Astrocyte (in vitro differentiated cells and primary cell): ENCODE measurements at regions not wholly inside any gene's neighbourhood (a gene's known extent, or its start where the extent isn't known, plus 50 kb on each side); places are given as distances from the start of the nearest gene placed in this dataset.

Experiments
- DNase-seq: peaks from one replicate; pipeline ENCODE4 v3.0.0-alpha.2; 2010; ENCODE audit warnings: low read depth
- FAIRE-seq: peaks from 2 replicates; lab custom pipeline; 2011; peaks lifted over from hg19 to GRCh38; lab: Jason Lieb, UNC
- H2AFZ ChIP-seq: 2 replicates; pipeline ENCODE4 v1.6.0; 2012; ENCODE audit warnings: low read depth, low read length, inconsistent platforms
- H3K27ac ChIP-seq: 2 replicates; pipeline ENCODE4 v1.5.1; 2011; ENCODE audit warnings: low read depth, low read length, inconsistent platforms
- H3K27me3 ChIP-seq: 2 replicates; pipeline ENCODE4 v1.6.0; 2011; ENCODE audit warnings: low read length, inconsistent platforms; ENCODE audit not compliant: insufficient read depth
- H3K36me3 ChIP-seq: 2 replicates; pipeline ENCODE4 v1.5.1; 2011; ENCODE audit warnings: low read length, inconsistent platforms; ENCODE audit not compliant: insufficient read depth
- H3K4me1 ChIP-seq: 2 replicates; pipeline ENCODE4 v1.5.1; 2011; ENCODE audit warnings: low read length, inconsistent platforms; ENCODE audit not compliant: insufficient read depth
- H3K4me2 ChIP-seq: 2 replicates; pipeline ENCODE4 v1.6.0; 2012; ENCODE audit warnings: low read length, inconsistent platforms
- H3K4me3 ChIP-seq: 2 replicates; pipeline ENCODE4 v1.5.1; 2011; ENCODE audit warnings: low read depth, mild to moderate bottlenecking, low read length, inconsistent platforms; ENCODE audit not compliant: insufficient read depth
- H3K79me2 ChIP-seq: 2 replicates; pipeline ENCODE4 v1.6.0; 2012; ENCODE audit warnings: mild to moderate bottlenecking, low read length, inconsistent platforms; ENCODE audit not compliant: insufficient read depth
- H3K9ac ChIP-seq: 2 replicates; pipeline ENCODE4 v1.6.0; 2012; ENCODE audit warnings: mild to moderate bottlenecking, low read length, inconsistent platforms
- H3K9me3 ChIP-seq: 2 replicates; pipeline ENCODE4 v1.5.1; 2012; ENCODE audit warnings: low read depth, mild to moderate bottlenecking, low read length, inconsistent platforms; ENCODE audit not compliant: insufficient read depth
- H4K20me1 ChIP-seq: 2 replicates; pipeline ENCODE4 v1.6.0; 2012; ENCODE audit warnings: low read length, inconsistent platforms; ENCODE audit not compliant: insufficient read depth
- H3K27ac Mint-ChIP-seq: one replicate; pipeline ENCODE4 v1.8.0; 2021; ENCODE audit warnings: mild to moderate bottlenecking, mixed read lengths; ENCODE audit not compliant: unreplicated experiment
- H3K27me3 Mint-ChIP-seq: one replicate; pipeline ENCODE4 v1.8.0; 2021; ENCODE audit warnings: low read depth, mixed read lengths; ENCODE audit not compliant: unreplicated experiment
- H3K36me3 Mint-ChIP-seq: one replicate; pipeline ENCODE4 v1.8.0; 2021; ENCODE audit warnings: low read depth, mixed read lengths; ENCODE audit not compliant: unreplicated experiment
- H3K4me1 Mint-ChIP-seq: one replicate; pipeline ENCODE4 v1.8.0; 2021; ENCODE audit warnings: low read depth, mixed read lengths; ENCODE audit not compliant: unreplicated experiment
- H3K4me3 Mint-ChIP-seq: one replicate; pipeline ENCODE4 v1.8.0; 2021; ENCODE audit warnings: mild to moderate bottlenecking, moderate library complexity, mixed read lengths; ENCODE audit not compliant: unreplicated experiment
- H3K9me3 Mint-ChIP-seq: one replicate; pipeline ENCODE4 v1.8.0; 2021; ENCODE audit warnings: mild to moderate bottlenecking, mixed read lengths; ENCODE audit not compliant: unreplicated experiment
- EZH2 ChIP-seq: IDR thresholded peaks from 2 replicates; pipeline ENCODE4 v1.6.1; 2012; ENCODE audit warnings: mild to moderate bottlenecking, low read length, inconsistent platforms; ENCODE audit not compliant: insufficient read depth
- TF ChIP-seq, protein P1 (sequence below): IDR thresholded peaks from 2 replicates; pipeline ENCODE4 v1.5.1; 2011; ENCODE audit warnings: low read depth, mild to moderate bottlenecking, inconsistent platforms, low read length, moderate library complexity; ENCODE audit not compliant: insufficient read depth

DNA sequence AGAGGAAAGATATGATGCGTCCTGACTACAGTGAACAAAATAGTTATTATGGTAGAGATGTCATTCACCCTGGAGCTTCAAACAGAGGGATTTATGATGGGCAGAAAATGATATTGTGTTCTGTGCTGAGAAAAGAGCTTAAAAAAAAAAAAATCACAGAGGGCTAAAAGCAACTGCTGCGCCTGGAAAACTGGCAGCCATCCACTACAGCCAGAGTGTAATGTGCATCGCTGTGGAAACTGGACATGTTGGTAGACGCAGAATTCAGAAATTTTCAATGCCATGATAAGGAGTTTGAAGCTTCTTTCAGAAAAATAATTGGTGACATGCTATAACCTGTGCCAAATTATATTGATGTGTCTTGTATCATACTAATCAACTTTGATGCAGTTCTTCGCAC is 122.9 kb upstream of the SOX11 start:
- Histone ChIP-seq H3K4me1 (no peaks in the 10 kb centered on the region), H3K27ac (no peak overlapping the region), H3K9ac (no peak overlapping the region), H3K27me3 (no peaks in the 10 kb centered on the region), H3K36me3 (no peaks in the 10 kb centered on the region), H3K4me2 (no peak overlapping the region), H3K9me3 (no peaks in the 10 kb centered on the region), H2AFZ (no peak overlapping the region), H3K4me3 (no peak overlapping the region), H4K20me1 (no peaks in the 10 kb centered on the region), H3K79me2 (no peaks in the 10 kb centered on the region)
- Mint-ChIP-seq H3K4me1 (no peaks in the 10 kb centered on the region), H3K27ac (no peak overlapping the region), H3K9me3 (peaks cover 3% of the 10 kb centered on the region), H3K36me3 (no peaks in the 10 kb centered on the region), H3K4me3 (no peak overlapping the region), H3K27me3 (no peaks in the 10 kb centered on the region)
- TF ChIP-seq, protein P1, sequence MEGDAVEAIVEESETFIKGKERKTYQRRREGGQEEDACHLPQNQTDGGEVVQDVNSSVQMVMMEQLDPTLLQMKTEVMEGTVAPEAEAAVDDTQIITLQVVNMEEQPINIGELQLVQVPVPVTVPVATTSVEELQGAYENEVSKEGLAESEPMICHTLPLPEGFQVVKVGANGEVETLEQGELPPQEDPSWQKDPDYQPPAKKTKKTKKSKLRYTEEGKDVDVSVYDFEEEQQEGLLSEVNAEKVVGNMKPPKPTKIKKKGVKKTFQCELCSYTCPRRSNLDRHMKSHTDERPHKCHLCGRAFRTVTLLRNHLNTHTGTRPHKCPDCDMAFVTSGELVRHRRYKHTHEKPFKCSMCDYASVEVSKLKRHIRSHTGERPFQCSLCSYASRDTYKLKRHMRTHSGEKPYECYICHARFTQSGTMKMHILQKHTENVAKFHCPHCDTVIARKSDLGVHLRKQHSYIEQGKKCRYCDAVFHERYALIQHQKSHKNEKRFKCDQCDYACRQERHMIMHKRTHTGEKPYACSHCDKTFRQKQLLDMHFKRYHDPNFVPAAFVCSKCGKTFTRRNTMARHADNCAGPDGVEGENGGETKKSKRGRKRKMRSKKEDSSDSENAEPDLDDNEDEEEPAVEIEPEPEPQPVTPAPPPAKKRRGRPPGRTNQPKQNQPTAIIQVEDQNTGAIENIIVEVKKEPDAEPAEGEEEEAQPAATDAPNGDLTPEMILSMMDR = no peak
- no peak for TF ChIP-seq EZH2
- DNase-seq (no peak), FAIRE-seq (no peak)

DNA sequence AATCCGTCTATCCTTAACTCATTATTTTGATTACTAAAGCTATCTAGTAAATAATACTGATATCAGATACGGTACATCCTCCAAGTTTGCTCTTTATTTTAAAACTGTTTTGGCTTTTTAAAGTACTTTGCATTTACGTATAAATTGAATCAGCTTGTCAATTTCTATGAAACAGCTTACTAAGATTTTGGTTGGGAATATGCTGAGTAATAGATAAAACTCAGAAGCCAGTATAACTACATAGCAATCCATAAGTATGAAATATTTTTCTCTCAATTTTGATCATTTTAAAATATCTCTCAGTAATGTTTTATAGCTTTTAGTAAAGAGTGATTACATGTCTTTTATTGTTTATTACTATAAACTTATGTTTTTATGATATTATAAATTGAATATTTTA is 116.2 kb upstream of the SOX11 start:
- TF ChIP-seq, protein P1 = no peak
- no peak for TF ChIP-seq EZH2
- H3K4me3 Mint-ChIP-seq = no peak overlapping the region
- Histone ChIP-seq H3K4me1 (no peaks in the 10 kb centered on the region), H4K20me1 (no peaks in the 10 kb centered on the region), H3K4me3 (no peak overlapping the region), H3K4me2 (no peak overlapping the region), H2AFZ (no peak overlapping the region), H3K9ac (no peak overlapping the region), H3K27ac (no peak overlapping the region), H3K36me3 (no peaks in the 10 kb centered on the region), H3K79me2 (no peaks in the 10 kb centered on the region), H3K27me3 (no peaks in the 10 kb centered on the region), H3K9me3 (no peaks in the 10 kb centered on the region)
- H3K27me3 Mint-ChIP-seq = no peaks in the 10 kb centered on the region
- DNase-seq = no peak
- H3K36me3 Mint-ChIP-seq = no peaks in the 10 kb centered on the region
- FAIRE-seq = no peak
- no peak overlapping the region for H3K27ac Mint-ChIP-seq
- no peaks in the 10 kb centered on the region for H3K4me1 Mint-ChIP-seq
- peaks cover 5% of the 10 kb centered on the region for H3K9me3 Mint-ChIP-seq

DNA sequence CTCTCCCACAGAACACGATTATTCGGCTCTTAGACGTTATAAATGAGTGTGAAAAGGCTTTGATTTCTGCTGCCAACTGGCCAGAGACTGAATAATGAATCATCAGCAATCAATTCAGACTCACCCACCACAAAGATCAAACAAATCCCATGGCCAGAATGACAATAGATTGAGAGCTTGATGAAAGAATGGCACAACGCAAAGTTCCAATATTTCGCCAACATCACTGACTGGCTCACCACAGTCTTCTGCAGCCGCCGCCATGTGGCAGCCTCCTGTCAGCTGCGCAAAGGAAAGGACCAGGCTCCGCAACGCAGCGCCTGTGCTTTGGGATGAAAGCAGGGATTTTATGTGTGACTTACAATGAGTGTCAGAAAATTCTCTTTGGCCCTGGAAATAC is 104.4 kb upstream of the SOX11 start:
- Histone ChIP-seq H3K4me2 (peak overlapping the region; percentile 6), H2AFZ (peak overlapping the region; percentile 29), H4K20me1 (no peaks in the 10 kb centered on the region), H3K4me1 (no peaks in the 10 kb centered on the region), H3K27ac (no peak overlapping the region), H3K27me3 (no peaks in the 10 kb centered on the region), H3K9ac (no peak overlapping the region), H3K79me2 (no peaks in the 10 kb centered on the region), H3K4me3 (no peak overlapping the region), H3K36me3 (no peaks in the 10 kb centered on the region), H3K9me3 (no peaks in the 10 kb centered on the region)
- peak; percentile 20 for DNase-seq
- Mint-ChIP-seq H3K27me3 (peaks cover 2% of the 10 kb centered on the region), H3K36me3 (no peaks in the 10 kb centered on the region), H3K27ac (no peak overlapping the region), H3K4me1 (no peaks in the 10 kb centered on the region), H3K9me3 (peaks cover 2% of the 10 kb centered on the region), H3K4me3 (no peak overlapping the region)
- FAIRE-seq = no peak
- TF ChIP-seq, protein P1 = no peak
- no peak for TF ChIP-seq EZH2
